Left renal cortex interstitium (tissue), 4 donors: ENCODE measurements at regions not wholly inside any gene's neighbourhood (a gene's known extent, or its start where the extent isn't known, plus 50 kb on each side); places are given as distances from the start of the nearest gene placed in this dataset.
"Not testable (repeated sequence)": the region's sequence is repeated elsewhere in the genome, so short reads cannot be mapped to it uniquely, and the experiment has no call there.

Experiments
- DNase-seq, 4 donors: peaks; one replicate each; pipeline ENCODE4 v3.0.0-alpha.2; 2013; ENCODE audit warnings: low read depth in 4 of 4, low spot score in 2 of 4, missing footprints in 1 of 4

- DNase-seq, result no peak
These were observed 410.1 kb upstream of the TCF4 start for GRCh38 chr18:55998071-55998522.

- DNase-seq, result no peak
These were observed 409.2 kb upstream of the TCF4 start for GRCh38 chr18:55997151-55997561.

- DNase-seq, result no peak
These were observed 408.7 kb upstream of the TCF4 start for GRCh38 chr18:55996717-55997116.

GRCh38 chr18:55990186-55990585, 402.2 kb upstream of the TCF4 start:
- DNase-seq, result no peak

GRCh38 chr18:55988537-55988936, 400.5 kb upstream of the TCF4 start:
- no peak for DNase-seq

- DNase-seq, result no peak
These were observed 395.4 kb upstream of the TCF4 start for GRCh38 chr18:55983433-55983832.

GRCh38 chr18:55982992-55983391, 395.0 kb upstream of the TCF4 start:
- no peak for DNase-seq

GRCh38 chr18:55981712-55982475, 393.9 kb upstream of the TCF4 start:
- no peak for DNase-seq

- DNase-seq, result no peak
These were observed 386.5 kb upstream of the TCF4 start for GRCh38 chr18:55974521-55974920.

GRCh38 chr18:55968550-55968949, 380.6 kb upstream of the TCF4 start:
- no peak for DNase-seq

GRCh38 chr18:55967019-55967418, 379.0 kb upstream of the TCF4 start:
- DNase-seq, result no peak

- DNase-seq, result no peak
These were observed 376.2 kb upstream of the TCF4 start for GRCh38 chr18:55964171-55964570.

GRCh38 chr18:55953326-55953725, 365.3 kb upstream of the TCF4 start:
- DNase-seq, result no peak

- DNase-seq, result not testable (repeated sequence)
These were observed 363.7 kb upstream of the TCF4 start for GRCh38 chr18:55951738-55952137.

- DNase-seq, result no peak
These were observed 362.6 kb upstream of the TCF4 start for GRCh38 chr18:55950379-55951166.

- DNase-seq, result no peak
These were observed 346.8 kb upstream of the TCF4 start for GRCh38 chr18:55934821-55935220.

GRCh38 chr18:55932675-55933074, 344.7 kb upstream of the TCF4 start:
- no peak for DNase-seq

- DNase-seq, result no peak
These were observed 339.8 kb upstream of the TCF4 start for GRCh38 chr18:55927831-55928230.

- no peak for DNase-seq
These were observed 337.8 kb upstream of the TCF4 start for GRCh38 chr18:55925772-55926171.

GRCh38 chr18:55920063-55920462, 332.1 kb upstream of the TCF4 start:
- DNase-seq, result no peak

- DNase-seq, result no peak
These were observed 330.5 kb upstream of the TCF4 start for GRCh38 chr18:55918444-55918843.

GRCh38 chr18:55912919-55913318, 324.9 kb upstream of the TCF4 start:
- DNase-seq, result no peak
